Hepatocyte (in vitro differentiated cells): ENCODE measurements at regions not wholly inside any gene's neighbourhood (a gene's known extent, or its start where the extent isn't known, plus 50 kb on each side); places are given as distances from the start of the nearest gene placed in this dataset.

Source experiments
- CTCF ChIP-seq: fragments of 200-600 bp; sonication (generic); IDR thresholded peaks from 2 replicates; pipeline ENCODE4 v1.5.1; 2016; ENCODE audit warnings: antibody characterized with exemption, mild to moderate bottlenecking; ENCODE audit not compliant: poor library complexity
- EZH2 ChIP-seq: fragments of 200-600 bp; sonication (generic); IDR thresholded peaks from 2 replicates; pipeline ENCODE4 v1.6.1; 2016; ENCODE audit warnings: antibody characterized with exemption, mild to moderate bottlenecking, borderline replicate concordance

GRCh38 chr22:48580481-48580970, 1247.1 kb downstream of the BRD1 start:
- TF ChIP-seq CTCF (no peak), EZH2 (no peak)
